ENCODE measurements at regions not wholly inside any gene's neighbourhood (a gene's known extent, or its start where the extent isn't known, plus 50 kb on each side); places are given as distances from the start of the nearest gene placed in this dataset.
"Not testable (repeated sequence)": the region's sequence is repeated elsewhere in the genome, so short reads cannot be mapped to it uniquely, and the experiment has no call there.

DNA sequence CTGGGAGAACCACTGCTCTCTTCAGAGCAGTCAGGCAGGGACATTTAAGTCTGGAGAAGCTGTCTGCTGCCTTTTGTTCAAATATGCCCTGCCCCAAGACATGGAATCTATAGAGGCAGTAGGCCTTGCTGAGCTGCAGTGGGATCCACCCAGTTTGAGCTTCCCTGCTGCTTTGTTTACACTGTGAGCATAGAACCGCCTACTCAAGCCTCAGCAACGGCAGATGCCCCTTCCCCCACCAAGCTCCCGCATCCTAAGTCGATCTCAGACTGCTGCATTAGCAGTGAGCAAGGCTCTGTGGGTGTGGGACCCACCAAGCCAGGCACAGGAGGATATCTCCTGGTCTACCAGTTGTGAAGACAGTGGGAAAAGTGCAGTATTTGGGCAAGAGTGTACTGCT lies 54.6 kb upstream of the POGK start:
- not testable (repeated sequence) for DNase-seq (ENCODE audit: low read depth in 2 of 3, low spot score in 2 of 3)

GRCh38 chr1:166785987-166786386 lies 53.3 kb upstream of the POGK start:
- no peak for DNase-seq (ENCODE audit: low read depth in 2 of 3, low spot score in 2 of 3)

DNA sequence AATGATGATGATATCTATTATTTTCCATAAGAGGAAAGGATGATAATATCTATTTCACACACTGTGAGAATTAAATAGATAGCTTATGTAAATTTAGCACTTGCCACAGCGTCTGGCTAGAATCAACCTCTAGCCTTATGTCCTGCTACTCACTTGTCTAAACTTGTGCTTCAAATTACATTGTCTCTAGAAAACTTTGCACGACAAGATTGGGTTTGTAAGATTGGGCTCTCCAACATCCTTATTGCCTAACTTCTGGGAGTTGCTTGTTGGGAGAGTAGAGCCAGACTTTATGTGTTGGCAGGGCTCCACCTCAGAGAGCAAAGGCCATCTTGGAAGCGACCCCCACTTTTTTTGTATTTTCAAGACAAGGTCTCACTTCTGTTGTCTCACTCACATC lies 50.0 kb upstream of the POGK start:
- DNase-seq (ENCODE audit: low read depth in 2 of 3, low spot score in 2 of 3) = no peak

Data from activated CD8-positive, alpha-beta memory T cell treated with anti-CD3 and anti-CD28 coated beads for 48 hours (primary cell).